ENCODE measurements at regions not wholly inside any gene's neighbourhood (a gene's known extent, or its start where the extent isn't known, plus 50 kb on each side); places are given as distances from the start of the nearest gene placed in this dataset.
"Not testable (repeated sequence)": the region's sequence is repeated elsewhere in the genome, so short reads cannot be mapped to it uniquely, and the experiment has no call there.

DNA sequence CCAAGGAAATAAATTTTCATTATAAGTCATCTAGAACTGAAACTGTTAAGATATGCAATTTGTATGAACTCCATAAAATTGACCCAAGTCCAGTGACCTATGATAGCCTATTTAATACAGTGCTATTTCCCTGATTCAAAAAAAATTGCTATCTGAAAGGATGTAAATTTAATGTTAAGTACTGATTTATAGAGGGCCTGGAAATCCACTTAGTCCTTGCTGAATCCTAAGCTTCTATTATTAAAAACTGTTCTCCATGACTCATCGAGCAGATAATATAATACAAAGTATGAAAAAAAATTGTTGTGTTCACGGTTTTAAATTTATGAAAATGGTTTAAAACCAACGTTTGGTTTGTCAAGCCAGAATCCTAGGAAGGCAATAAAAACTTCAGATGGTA is 704.8 kb upstream of the AADAT start:
- DNase-seq (no peak), ATAC-seq (no peak)
- H3K27ac ChIP-seq = no peak overlapping the region
- WGBS, 2 donors = 57 to 60% methylated on average over 3 of the region's 3 CpGs
- no peaks in the 10 kb centered on the region for H3K27me3 ChIP-seq
- H3K9me3 ChIP-seq = peaks cover 0 to 14% (median 0%) of the 10 kb centered on the region in 11 donors
- H3K4me3 ChIP-seq = no peak overlapping the region
- no peaks in the 10 kb centered on the region for H3K4me1 ChIP-seq
- intact Hi-C loops (cut with DNase I) = no loop called here
- H3K36me3 ChIP-seq = no peaks in the 10 kb centered on the region
- TF ChIP-seq, protein P1, sequence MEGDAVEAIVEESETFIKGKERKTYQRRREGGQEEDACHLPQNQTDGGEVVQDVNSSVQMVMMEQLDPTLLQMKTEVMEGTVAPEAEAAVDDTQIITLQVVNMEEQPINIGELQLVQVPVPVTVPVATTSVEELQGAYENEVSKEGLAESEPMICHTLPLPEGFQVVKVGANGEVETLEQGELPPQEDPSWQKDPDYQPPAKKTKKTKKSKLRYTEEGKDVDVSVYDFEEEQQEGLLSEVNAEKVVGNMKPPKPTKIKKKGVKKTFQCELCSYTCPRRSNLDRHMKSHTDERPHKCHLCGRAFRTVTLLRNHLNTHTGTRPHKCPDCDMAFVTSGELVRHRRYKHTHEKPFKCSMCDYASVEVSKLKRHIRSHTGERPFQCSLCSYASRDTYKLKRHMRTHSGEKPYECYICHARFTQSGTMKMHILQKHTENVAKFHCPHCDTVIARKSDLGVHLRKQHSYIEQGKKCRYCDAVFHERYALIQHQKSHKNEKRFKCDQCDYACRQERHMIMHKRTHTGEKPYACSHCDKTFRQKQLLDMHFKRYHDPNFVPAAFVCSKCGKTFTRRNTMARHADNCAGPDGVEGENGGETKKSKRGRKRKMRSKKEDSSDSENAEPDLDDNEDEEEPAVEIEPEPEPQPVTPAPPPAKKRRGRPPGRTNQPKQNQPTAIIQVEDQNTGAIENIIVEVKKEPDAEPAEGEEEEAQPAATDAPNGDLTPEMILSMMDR (IDR thresholded peaks at IDR 0.05) = no peak

DNA sequence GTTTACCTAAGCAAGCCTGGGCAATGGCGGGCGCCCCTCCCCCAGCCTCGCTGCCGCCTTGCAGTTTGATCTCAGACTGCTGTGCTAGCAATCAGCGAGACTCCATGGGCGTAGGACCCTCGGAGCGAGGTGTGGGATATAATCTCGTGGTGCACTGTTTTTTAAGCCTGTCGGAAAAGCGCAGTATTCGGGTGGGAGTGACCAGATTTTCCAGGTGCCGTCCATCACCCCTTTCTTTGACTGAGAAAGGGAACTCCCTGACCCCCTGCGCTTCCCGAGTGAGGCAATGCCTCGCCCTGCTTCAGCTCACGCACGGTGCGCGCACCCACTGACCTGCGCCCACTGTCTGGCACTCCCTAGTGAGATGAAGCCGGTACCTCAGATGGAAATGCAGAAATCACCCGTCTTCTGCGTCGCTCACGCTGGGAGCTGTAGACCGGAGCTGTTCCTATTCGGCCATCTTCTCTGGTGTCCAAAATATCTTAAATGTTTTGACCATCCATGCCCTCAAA is 698.8 kb upstream of the AADAT start:
- H3K36me3 ChIP-seq; ATAC-seq; intact Hi-C loops (cut with DNase I); H3K27me3 ChIP-seq; H3K4me3 ChIP-seq; H3K4me1 ChIP-seq; DNase-seq; H3K27ac ChIP-seq: not testable (repeated sequence)
- H3K9me3 ChIP-seq = peaks cover 0 to 17% (median 0%) of the 10 kb centered on the region in 11 donors
- WGBS, 2 donors = 84% methylated on average over 24 to 25 of the region's 28 CpGs

GRCh38 chr4:170777663-170778062 is 687.9 kb upstream of the AADAT start:
- H3K9me3 ChIP-seq = peaks cover 0 to 49% (median 0%) of the 10 kb centered on the region in 11 donors
- no peaks in the 10 kb centered on the region for H3K27me3 ChIP-seq
- H3K27ac ChIP-seq = no peak overlapping the region
- H3K4me1 ChIP-seq = no peaks in the 10 kb centered on the region
- ATAC-seq (no peak), DNase-seq (no peak)
- no peaks in the 10 kb centered on the region for H3K36me3 ChIP-seq
- intact Hi-C loops (cut with DNase I) = no loop called here
- 82 to 83% methylated on average over 3 of the region's 3 CpGs for WGBS, 2 donors
- TF ChIP-seq, protein P1 (IDR thresholded peaks at IDR 0.05) = no peak
- no peak overlapping the region for H3K4me3 ChIP-seq

GRCh38 chr4:170776983-170777382 is 687.2 kb upstream of the AADAT start:
- whole genome bisulfite sequencing, 2 donors = 78 to 82% methylated on average over 6 of the region's 6 CpGs
- Histone ChIP-seq H3K27me3 (no peaks in the 10 kb centered on the region), H3K36me3 (no peaks in the 10 kb centered on the region), H3K27ac (no peak overlapping the region), H3K9me3 (peaks cover 0 to 47% (median 0%) of the 10 kb centered on the region in 11 donors), H3K4me1 (no peaks in the 10 kb centered on the region), H3K4me3 (no peak overlapping the region)
- no peak for ATAC-seq
- TF ChIP-seq, protein P1 (IDR thresholded peaks at IDR 0.05) = no peak
- no peak for DNase-seq
- intact Hi-C loops (cut with DNase I) = no loop called here

GRCh38 chr4:170775851-170776250 is 686.1 kb upstream of the AADAT start:
- H3K4me3 ChIP-seq = no peak overlapping the region
- no peak overlapping the region for H3K27ac ChIP-seq
- intact Hi-C loops (cut with DNase I) = no loop called here
- no peaks in the 10 kb centered on the region for H3K4me1 ChIP-seq
- WGBS, 2 donors = 80 to 87% methylated on average over 4 of the region's 4 CpGs
- H3K36me3 ChIP-seq = no peaks in the 10 kb centered on the region
- no peaks in the 10 kb centered on the region for H3K27me3 ChIP-seq
- DNase-seq (no peak), ATAC-seq (no peak)
- TF ChIP-seq, protein P1 (IDR thresholded peaks at IDR 0.05) = no peak
- H3K9me3 ChIP-seq = peaks cover 0 to 40% (median 0%) of the 10 kb centered on the region in 11 donors

Measured in heart right ventricle (tissue), 16 donors.